K562 (cell line): ENCODE measurements at regions not wholly inside any gene's neighbourhood (a gene's known extent, or its start where the extent isn't known, plus 50 kb on each side); places are given as distances from the start of the nearest gene placed in this dataset.

Source experiments
- ATAC-seq: fragments of 200-7000 bp; cut with Tn5 transposase; 3 replicates; pipeline ENCODE4 v1.9.1; 2020; ENCODE audit warnings: moderate library complexity
- BruUV-seq: library from RNA; stranded (reverse); fragments of 400-500 nt; replicated peaks from 2 replicates; lab custom pipeline; 2021; lab: Mats Ljungman, UMichigan
- CTCF ChIA-PET: fragments of 300-600 bp; formaldehyde crosslinking; extraction: SDS; loops from one replicate; lab custom pipeline; 2021; ENCODE audit warnings: low intra/inter-chr PET ratio; lab: Yijun Ruan, JAX
- POLR2A ChIA-PET: fragments of 300-600, 350-650 bp; sonication (Branson Sonifier 250); formaldehyde crosslinking; extraction: SDS; loops from one replicate; lab custom pipeline; 2021; ENCODE audit warnings: antibody characterized with exemption, inconsistent platforms; lab: Yijun Ruan, JAX
- DNase-seq, 4 experiments: peaks; one replicate each; pipeline versions ENCODE4 v3.0.0 to v3.0.0-alpha.2; 2011 to 2018; ENCODE audit warnings: low spot score in 3 of 4, mixed read lengths in 3 of 4; ENCODE audit errors: extremely low read depth in 1 of 4
- FAIRE-seq: peaks from 2 replicates; lab custom pipeline; 2011; peaks lifted over from hg19 to GRCh38; lab: Jason Lieb, UNC
- H2AFZ ChIP-seq: 2 replicates; pipeline ENCODE4 v1.6.0; 2011; ENCODE audit warnings: low read depth, low read length, control low read depth, inconsistent platforms
- H3K27ac ChIP-seq: fragments of 200-600 bp; 3 replicates; pipeline ENCODE4 v1.8.0; 2011; ENCODE audit warnings: low read depth, mild to moderate bottlenecking, control low read depth, inconsistent platforms, low read length, moderate library complexity, mixed read lengths; ENCODE audit errors: extremely low read depth
- H3K27me3 ChIP-seq, 2 experiments: fragments of 300-600 bp in 1 of 2; 2 replicates in 1 of 2; 3 replicates in 1 of 2; pipeline versions ENCODE4 v1.6.0 to v1.8.0; 2011; ENCODE audit warnings: inconsistent platforms in 2 of 2, low read length in 2 of 2, mild to moderate bottlenecking in 1 of 2, mixed read lengths in 1 of 2, moderate library complexity in 1 of 2; ENCODE audit not compliant: control insufficient read depth in 2 of 2, insufficient read depth in 2 of 2
- H3K36me3 ChIP-seq: fragments of 300-600 bp; 3 replicates; pipeline ENCODE4 v1.8.0; 2011; ENCODE audit warnings: mild to moderate bottlenecking, low read length, inconsistent platforms; ENCODE audit not compliant: control insufficient read depth, insufficient read depth
- H3K4me1 ChIP-seq, 2 experiments: fragments of 200-600 bp in 1 of 2; replicated peaks in 1 of 2; 2 replicates in 1 of 2; 3 replicates in 1 of 2; pipeline versions ENCODE4 v1.5.1 to v1.8.0; 2011; ENCODE audit warnings: inconsistent platforms in 2 of 2, low read length in 2 of 2, mild to moderate bottlenecking in 1 of 2, mixed read lengths in 1 of 2, moderate library complexity in 1 of 2; ENCODE audit not compliant: control insufficient read depth in 2 of 2, insufficient read depth in 2 of 2
- H3K4me2 ChIP-seq: 2 replicates; pipeline ENCODE4 v1.6.1; 2011; ENCODE audit warnings: low read length, control low read depth, inconsistent platforms, mixed read lengths; ENCODE audit not compliant: insufficient read depth
- H3K4me3 ChIP-seq: fragments of 200-600 bp; sonication (generic), shearing (Covaris generic); 2 replicates; pipeline ENCODE4 v1.5.1; 2016; ENCODE audit warnings: control low read depth, inconsistent platforms
- H3K79me2 ChIP-seq: fragments of 200-600 bp; 3 replicates; pipeline ENCODE4 v1.8.0; 2011; ENCODE audit warnings: low read length, inconsistent platforms; ENCODE audit not compliant: control insufficient read depth, insufficient read depth
- H3K9ac ChIP-seq, 2 experiments: 2 replicates each; pipeline versions ENCODE4 v1.6.0 to v1.6.1; 2011; ENCODE audit warnings: low read depth in 2 of 2, low read length in 2 of 2, control low read depth in 1 of 2, inconsistent platforms in 1 of 2, mild to moderate bottlenecking in 1 of 2, mixed read lengths in 1 of 2; ENCODE audit not compliant: insufficient read depth in 1 of 2
- H3K9me1 ChIP-seq: one replicate; pipeline ENCODE4 v1.6.0; 2011; ENCODE audit warnings: inconsistent platforms, mild to moderate bottlenecking, low read length, moderate library complexity; ENCODE audit not compliant: control insufficient read depth, insufficient read depth
- H3K9me3 ChIP-seq: replicated peaks from 2 replicates; pipeline ENCODE4 v1.5.1; 2011; ENCODE audit warnings: low read depth, low read length, inconsistent platforms; ENCODE audit not compliant: control insufficient read depth, insufficient read depth
- H4K20me1 ChIP-seq: replicated peaks from 2 replicates; pipeline ENCODE4 v1.6.1; 2011; ENCODE audit warnings: low read length, inconsistent platforms, mixed read lengths; ENCODE audit not compliant: control insufficient read depth, insufficient read depth
- ADNP ChIP-seq: fragments of 200-800 bp; sonication (Bioruptor generic); IDR thresholded peaks from 2 replicates; pipeline ENCODE4 v1.6.1; 2016; ENCODE audit warnings: missing genetic modification characterization, missing compliant biosample characterization
- E2F3 ChIP-seq: fragments of 250-450 bp; sonication (Bioruptor Pico); IDR thresholded peaks from 2 replicates; pipeline ENCODE4 v1.4.0; 2020; ENCODE audit warnings: mild to moderate bottlenecking
- KLF6 ChIP-seq: fragments of 250-450 bp; sonication (Bioruptor Pico); IDR thresholded peaks from 2 replicates; pipeline ENCODE4 v1.4.0; 2020; ENCODE audit warnings: mild to moderate bottlenecking, moderate library complexity, borderline replicate concordance
- RBM14 ChIP-seq: fragments of 200-400 bp; formaldehyde crosslinking; IDR thresholded peaks from 2 replicates; pipeline ENCODE4 v1.6.1; 2018; ENCODE audit warnings: low read depth, mild to moderate bottlenecking, low read length, moderate library complexity, borderline replicate concordance; ENCODE audit not compliant: insufficient read depth
- THRAP3 ChIP-seq: fragments of 450-650 bp; IDR thresholded peaks from 2 replicates; pipeline ENCODE4 v1.6.1; 2016; ENCODE audit warnings: mild to moderate bottlenecking, inconsistent platforms, borderline replicate concordance
- WGBS: fragments of 100-300 bp; shearing (Covaris generic); methylation state at CpG from one replicate; pipeline ENCODE4 v1.1.6; 2016; ENCODE audit warnings: low coverage, mixed read lengths; ENCODE audit not compliant: insufficient coverage; ENCODE audit errors: missing lambda C conversion rate; 5-methylcytosine and 5-hydroxymethylcytosine counted together
- in situ Hi-C: fragments of 300-500 bp; cut with MboI; formaldehyde crosslinking; loops from 4 replicates; pipeline ENCODE4 v1.15.0; 2018; ENCODE audit warnings: inconsistent platforms, mixed read lengths
- intact Hi-C: fragments of 100-400 bp; cut with micrococcal nuclease; formaldehyde crosslinking; loops from 2 replicates; pipeline ENCODE4 v1.14.2; 2022
- TF ChIP-seq, protein P1 (sequence below): fragments of 450-650 bp; conservative IDR thresholded peaks from 2 replicates; pipeline ENCODE4 v1.6.1; 2016; ENCODE audit warnings: missing genetic modification characterization, low read depth, mild to moderate bottlenecking, control low read depth, missing compliant biosample characterization
- TF ChIP-seq, protein P2 (sequence below), 2 experiments: fragments of 450-650 bp; IDR thresholded peaks; 2 replicates each; pipeline ENCODE4 v1.6.1; 2016; ENCODE audit warnings: mild to moderate bottlenecking in 2 of 2, borderline replicate concordance in 1 of 2, low read depth in 1 of 2, moderate library complexity in 1 of 2

DNA sequence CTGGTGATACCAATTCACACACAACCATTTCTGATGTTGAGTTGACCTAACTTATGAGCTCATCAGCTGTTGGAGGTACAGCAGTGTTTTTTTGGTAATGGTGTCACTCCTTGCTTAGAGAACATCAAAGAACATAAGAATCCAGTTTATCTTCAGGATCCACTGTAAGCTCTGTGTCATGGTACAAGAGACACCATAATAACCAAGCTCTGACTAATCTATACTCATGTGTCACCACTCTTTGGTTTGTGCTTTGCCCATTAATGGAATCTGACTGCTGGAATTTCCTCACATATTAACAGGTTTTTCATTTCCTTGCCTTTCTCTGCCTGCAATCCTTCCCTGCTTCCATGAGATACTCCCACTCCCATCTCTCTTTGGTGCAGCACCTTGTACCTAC is 735.1 kb upstream of the LCORL start:
- H3K9ac ChIP-seq = no peak overlapping the region
- ChIA-PET POLR2A (no interaction called here), CTCF (no interaction called here)
- H3K27me3 ChIP-seq = no peaks in the 10 kb centered on the region
- in situ Hi-C loops (no loop called here), intact Hi-C loops (no loop called here)
- H2AFZ ChIP-seq = no peak overlapping the region
- TF ChIP-seq RBM14 (no peak), E2F3 (CRISPR knock-in tag) (no peak), KLF6 (no peak), THRAP3 (no peak), ADNP (tag) (no peak)
- DNase-seq (no peak), ATAC-seq (no peak), FAIRE-seq (no peak)
- no peaks in the 10 kb centered on the region for H4K20me1 ChIP-seq
- BruUV-seq = no TSS peak
- no peak overlapping the region for H3K4me3 ChIP-seq
- H3K9me1 ChIP-seq = no peaks in the 10 kb centered on the region
- H3K27ac ChIP-seq = no peak overlapping the region
- H3K9me3 ChIP-seq = no peaks in the 10 kb centered on the region
- no peaks in the 10 kb centered on the region for H3K4me1 ChIP-seq
- H3K79me2 ChIP-seq = no peaks in the 10 kb centered on the region
- no peak overlapping the region for H3K4me2 ChIP-seq
- H3K36me3 ChIP-seq = no peaks in the 10 kb centered on the region

DNA sequence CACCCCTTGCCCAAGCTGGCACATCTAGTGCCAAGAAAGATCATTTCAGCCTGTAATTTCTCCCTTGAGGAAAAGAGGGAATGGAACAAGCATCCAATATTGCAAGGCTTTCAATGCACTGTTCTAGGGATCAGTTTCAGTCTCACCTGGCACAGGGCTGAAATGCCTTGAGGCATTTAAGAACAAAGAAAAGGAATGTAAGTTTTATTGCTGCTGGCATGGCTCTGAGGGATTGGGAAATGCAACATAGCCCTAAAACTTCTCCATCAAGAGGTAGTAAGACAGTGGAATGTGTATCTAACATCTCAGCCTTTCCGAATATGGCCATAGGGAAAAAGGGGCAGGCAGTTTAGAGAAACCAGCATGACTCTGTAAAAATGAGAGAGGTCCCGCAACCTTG is 732.6 kb upstream of the LCORL start:
- POLR2A ChIA-PET = no interaction called here
- Histone ChIP-seq H3K9me3 (no peaks in the 10 kb centered on the region), H3K4me2 (no peak overlapping the region), H3K9me1 (no peaks in the 10 kb centered on the region), H3K9ac (no peak overlapping the region), H3K4me1 (no peaks in the 10 kb centered on the region), H4K20me1 (no peaks in the 10 kb centered on the region), H3K27ac (no peak overlapping the region), H3K36me3 (no peaks in the 10 kb centered on the region), H2AFZ (no peak overlapping the region), H3K27me3 (no peaks in the 10 kb centered on the region), H3K79me2 (no peaks in the 10 kb centered on the region), H3K4me3 (no peak overlapping the region)
- 0% methylated on average over 2 of the region's 2 CpGs for WGBS
- intact Hi-C loops (no loop called here), in situ Hi-C loops (no loop called here)
- ATAC-seq = no peak
- no TSS peak for BruUV-seq
- DNase-seq = no peak
- FAIRE-seq = no peak
- CTCF ChIA-PET = no interaction called here
- TF ChIP-seq, protein P1, sequence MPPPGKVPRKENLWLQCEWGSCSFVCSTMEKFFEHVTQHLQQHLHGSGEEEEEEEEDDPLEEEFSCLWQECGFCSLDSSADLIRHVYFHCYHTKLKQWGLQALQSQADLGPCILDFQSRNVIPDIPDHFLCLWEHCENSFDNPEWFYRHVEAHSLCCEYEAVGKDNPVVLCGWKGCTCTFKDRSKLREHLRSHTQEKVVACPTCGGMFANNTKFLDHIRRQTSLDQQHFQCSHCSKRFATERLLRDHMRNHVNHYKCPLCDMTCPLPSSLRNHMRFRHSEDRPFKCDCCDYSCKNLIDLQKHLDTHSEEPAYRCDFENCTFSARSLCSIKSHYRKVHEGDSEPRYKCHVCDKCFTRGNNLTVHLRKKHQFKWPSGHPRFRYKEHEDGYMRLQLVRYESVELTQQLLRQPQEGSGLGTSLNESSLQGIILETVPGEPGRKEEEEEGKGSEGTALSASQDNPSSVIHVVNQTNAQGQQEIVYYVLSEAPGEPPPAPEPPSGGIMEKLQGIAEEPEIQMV (tag) = no peak
- TF ChIP-seq, protein P2, sequence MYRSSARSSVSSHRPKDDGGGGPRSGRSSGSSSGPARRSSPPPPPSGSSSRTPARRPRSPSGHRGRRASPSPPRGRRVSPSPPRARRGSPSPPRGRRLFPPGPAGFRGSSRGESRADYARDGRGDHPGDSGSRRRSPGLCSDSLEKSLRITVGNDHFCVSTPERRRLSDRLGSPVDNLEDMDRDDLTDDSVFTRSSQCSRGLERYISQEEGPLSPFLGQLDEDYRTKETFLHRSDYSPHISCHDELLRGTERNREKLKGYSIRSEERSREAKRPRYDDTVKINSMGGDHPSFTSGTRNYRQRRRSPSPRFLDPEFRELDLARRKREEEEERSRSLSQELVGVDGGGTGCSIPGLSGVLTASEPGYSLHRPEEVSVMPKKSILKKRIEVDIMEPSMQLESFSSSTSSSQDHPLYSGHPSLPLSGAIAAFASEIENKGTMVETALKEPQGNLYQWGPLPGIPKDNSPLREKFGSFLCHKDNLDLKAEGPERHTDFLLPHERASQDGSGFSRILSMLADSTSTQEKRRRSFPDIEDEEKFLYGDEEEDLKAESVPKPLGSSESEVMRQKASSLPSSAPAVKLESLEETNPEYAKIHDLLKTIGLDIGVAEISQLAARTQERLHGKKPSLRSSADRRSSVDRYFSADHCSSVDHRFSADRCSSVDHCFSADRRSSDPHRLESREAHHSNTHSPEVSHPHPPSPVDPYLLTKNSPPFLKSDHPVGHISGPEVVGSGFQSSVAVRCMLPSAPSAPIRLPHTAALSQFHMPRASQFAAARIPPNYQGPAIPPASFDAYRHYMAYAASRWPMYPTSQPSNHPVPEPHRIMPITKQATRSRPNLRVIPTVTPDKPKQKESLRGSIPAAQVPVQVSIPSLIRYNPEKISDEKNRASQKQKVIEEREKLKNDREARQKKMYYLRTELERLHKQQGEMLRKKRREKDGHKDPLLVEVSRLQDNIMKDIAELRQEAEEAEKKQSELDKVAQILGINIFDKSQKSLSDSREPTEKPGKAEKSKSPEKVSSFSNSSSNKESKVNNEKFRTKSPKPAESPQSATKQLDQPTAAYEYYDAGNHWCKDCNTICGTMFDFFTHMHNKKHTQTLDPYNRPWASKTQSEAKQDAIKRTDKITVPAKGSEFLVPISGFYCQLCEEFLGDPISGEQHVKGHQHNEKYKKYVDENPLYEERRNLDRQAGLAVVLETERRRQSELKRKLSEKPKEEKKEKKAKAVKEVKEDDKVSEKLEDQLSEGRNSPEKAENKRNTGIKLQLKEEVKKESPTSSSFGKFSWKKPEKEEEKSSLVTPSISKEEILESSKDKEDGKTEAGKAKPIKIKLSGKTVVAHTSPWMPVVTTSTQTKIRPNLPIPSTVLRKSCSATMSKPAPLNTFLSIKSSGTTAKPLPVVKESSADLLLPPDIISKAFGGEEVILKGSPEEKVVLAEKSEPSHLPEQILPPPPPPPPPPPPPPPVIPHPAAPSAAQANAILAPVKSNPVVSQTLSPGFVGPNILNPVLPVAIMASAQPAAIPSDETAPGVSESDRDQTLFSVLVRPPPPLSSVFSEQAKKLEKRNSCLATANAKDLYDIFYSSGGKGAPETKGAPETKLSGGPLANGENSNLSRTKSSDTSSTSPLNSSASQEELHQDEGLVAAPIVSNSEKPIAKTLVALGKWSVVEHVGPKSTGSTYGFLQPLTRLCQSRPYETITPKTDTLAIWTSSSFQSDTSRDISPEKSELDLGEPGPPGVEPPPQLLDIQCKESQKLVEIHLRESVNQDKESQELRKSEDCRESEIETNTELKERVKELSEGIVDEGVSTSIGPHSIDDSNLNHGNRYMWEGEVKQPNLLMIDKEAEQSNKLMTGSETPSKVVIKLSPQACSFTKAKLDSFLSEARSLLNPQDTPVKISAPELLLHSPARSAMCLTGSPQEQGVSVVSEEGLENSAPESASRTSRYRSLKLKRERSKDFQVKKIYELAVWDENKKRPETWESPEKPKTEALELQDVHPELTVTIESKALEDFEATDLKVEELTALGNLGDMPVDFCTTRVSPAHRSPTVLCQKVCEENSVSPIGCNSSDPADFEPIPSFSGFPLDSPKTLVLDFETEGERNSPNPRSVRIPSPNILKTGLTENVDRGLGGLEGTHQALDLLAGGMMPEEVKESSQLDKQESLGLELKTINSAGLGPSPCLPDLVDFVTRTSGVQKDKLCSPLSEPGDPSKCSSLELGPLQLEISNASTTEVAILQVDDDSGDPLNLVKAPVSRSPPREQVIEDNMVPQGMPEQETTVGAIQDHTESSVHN (IDR thresholded peaks at IDR 0.05; ENCODE audit: borderline replicate concordance in 1 of 2, low read depth in 1 of 2) = no peak
